Aorta (tissue), 5 donors: ENCODE measurements at regions not wholly inside any gene's neighbourhood (a gene's known extent, or its start where the extent isn't known, plus 50 kb on each side); places are given as distances from the start of the nearest gene placed in this dataset.

Experiments
- ATAC-seq: fragments of 200-7000 bp; cut with Tn5 transposase; one replicate; pipeline ENCODE4 v1.9.1; 2022; ENCODE audit warnings: moderate library complexity; ENCODE audit not compliant: low FRiP score
- DNase-seq, 2 donors: peaks; one replicate each; pipeline ENCODE4 v3.0.0-alpha.2; 2020
- H3K27ac ChIP-seq, 2 donors: one replicate each; pipeline ENCODE4 v1.5.1; 2013; ENCODE audit warnings: low read length in 2 of 2, mild to moderate bottlenecking in 2 of 2, moderate library complexity in 2 of 2, control low read depth in 1 of 2, inconsistent platforms in 1 of 2, low read depth in 1 of 2
- H3K27me3 ChIP-seq, 2 donors: one replicate each; pipeline ENCODE4 v1.6.1; 2013; ENCODE audit warnings: control low read depth in 1 of 2, low read length in 1 of 2, mild to moderate bottlenecking in 1 of 2, moderate library complexity in 1 of 2; ENCODE audit not compliant: insufficient read depth in 2 of 2, control insufficient read depth in 1 of 2
- H3K36me3 ChIP-seq, 2 donors: one replicate each; pipeline ENCODE4 v1.6.1; 2013; ENCODE audit warnings: control low read depth in 1 of 2, low read length in 1 of 2, mild to moderate bottlenecking in 1 of 2; ENCODE audit not compliant: insufficient read depth in 2 of 2, control insufficient read depth in 1 of 2
- H3K4me1 ChIP-seq, 2 donors: one replicate each; pipeline ENCODE4 v1.6.1; 2013; ENCODE audit warnings: low read length in 2 of 2, control low read depth in 1 of 2, mild to moderate bottlenecking in 1 of 2, moderate library complexity in 1 of 2; ENCODE audit not compliant: insufficient read depth in 2 of 2, control insufficient read depth in 1 of 2
- H3K4me3 ChIP-seq, 2 donors: one replicate each; pipeline ENCODE4 v1.5.1; 2013; ENCODE audit warnings: low read length in 2 of 2, control low read depth in 1 of 2, mild to moderate bottlenecking in 1 of 2
- H3K9me3 ChIP-seq: one replicate; pipeline ENCODE4 v1.6.1; 2013; ENCODE audit warnings: mild to moderate bottlenecking, low read length; ENCODE audit not compliant: control insufficient read depth
- WGBS, 2 donors: extraction: QIAGEN DNeasy Blood & Tissue Kit; methylation state at CpG; one replicate each; pipeline ENCODE4 v1.1.7; 2013; 5-methylcytosine and 5-hydroxymethylcytosine counted together
- intact Hi-C, 2 donors: fragments of 100-400 bp; cut with DNase I; formaldehyde crosslinking; loops; one replicate each; pipeline versions ENCODE4 v1.14.2 to v1.15.0; 2022
- donor health status: healthy with polysubstance abuse.
- donor health status: Bipolar disorder and iron deficiency.
- donor health status: DM: no; HTN: no; CAD: no.
- donor health status: DM: no; HTN: no; CAD: no.
- donor health status: DM: yes; HTN: yes; CAD: no.

DNA sequence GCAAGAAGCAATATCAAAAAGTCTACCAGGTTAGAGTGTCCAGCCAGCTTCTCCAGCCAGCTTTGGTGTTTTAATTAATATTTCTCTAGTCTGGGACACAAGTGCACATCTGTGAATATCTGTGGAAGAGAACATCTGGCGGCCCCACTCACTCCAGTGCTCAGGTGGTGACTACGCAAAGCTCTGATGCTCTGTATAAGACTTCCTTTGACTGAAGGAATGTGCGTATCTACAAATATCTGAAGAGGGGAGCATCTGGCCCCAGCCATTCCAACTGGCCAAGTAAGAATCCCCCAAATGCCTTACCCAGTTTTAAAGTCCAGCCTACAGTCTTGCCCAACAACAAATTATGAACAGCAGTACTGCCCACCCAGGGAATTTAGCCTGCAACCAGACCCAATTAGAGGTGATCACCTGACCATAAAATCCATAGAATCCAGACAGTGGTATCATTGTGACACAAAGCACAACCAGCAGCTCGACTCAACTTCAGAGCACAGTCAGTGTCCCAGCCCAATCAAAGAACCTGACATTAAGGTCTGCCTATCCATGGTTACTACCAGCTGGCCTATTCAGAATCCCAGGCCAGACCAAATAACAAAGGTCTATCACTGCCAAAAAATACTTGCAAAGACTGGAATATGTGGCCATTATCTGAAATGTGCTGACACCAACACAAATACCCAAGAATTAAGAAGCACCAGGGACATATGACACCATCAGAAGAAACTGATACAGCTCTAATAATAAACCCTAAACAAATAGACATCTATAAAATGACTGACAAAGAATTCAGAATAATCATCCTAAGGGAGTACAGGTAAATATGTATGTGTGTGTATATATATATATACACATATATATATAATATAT, 76.1 kb upstream of the MANEA start:
- H3K27me3 ChIP-seq = no peaks in the 10 kb centered on the region
- H3K27ac ChIP-seq = no peak overlapping the region
- peaks cover 5% of the 10 kb centered on the region for H3K9me3 ChIP-seq
- no peak for ATAC-seq
- intact Hi-C loops = no loop called here
- WGBS, 2 donors = 91 to 93% methylated on average over 4 of the region's 4 CpGs
- no peaks in the 10 kb centered on the region for H3K4me1 ChIP-seq
- no peaks in the 10 kb centered on the region for H3K36me3 ChIP-seq
- H3K4me3 ChIP-seq = no peak overlapping the region
- no peak for DNase-seq

GRCh38 chr6:95503568-95503967, 73.8 kb upstream of the MANEA start:
- Histone ChIP-seq H3K27ac (no peak overlapping the region), H3K27me3 (no peaks in the 10 kb centered on the region), H3K36me3 (no peaks in the 10 kb centered on the region), H3K9me3 (peaks cover 3% of the 10 kb centered on the region), H3K4me1 (no peaks in the 10 kb centered on the region), H3K4me3 (no peak overlapping the region)
- intact Hi-C loops = no loop called here
- DNase-seq (no peak), ATAC-seq (no peak)
- WGBS, 2 donors = 91 to 93% methylated on average over 1 of the region's 1 CpG

- intact Hi-C loops = no loop called here
Observed at GRCh38 chr6:95511404-95511803, 65.9 kb upstream of the MANEA start.

GRCh38 chr6:95515975-95516374, 61.4 kb upstream of the MANEA start:
- H3K27me3 ChIP-seq = no peaks in the 10 kb centered on the region
- WGBS, 2 donors = 68 to 69% methylated on average over 2 of the region's 2 CpGs
- H3K36me3 ChIP-seq = no peaks in the 10 kb centered on the region
- H3K27ac ChIP-seq = no peak overlapping the region
- no peaks in the 10 kb centered on the region for H3K9me3 ChIP-seq
- intact Hi-C loops = no loop called here
- DNase-seq (no peak), ATAC-seq (no peak)
- H3K4me1 ChIP-seq = no peaks in the 10 kb centered on the region
- no peak overlapping the region for H3K4me3 ChIP-seq

More at GRCh38 chr6:95511404-95511803, 65.9 kb upstream of the MANEA start:
- Histone ChIP-seq H3K27ac (no peak overlapping the region), H3K36me3 (no peaks in the 10 kb centered on the region), H3K4me1 (no peaks in the 10 kb centered on the region), H3K4me3 (no peak overlapping the region), H3K27me3 (no peaks in the 10 kb centered on the region), H3K9me3 (no peaks in the 10 kb centered on the region)
- no peak for DNase-seq
- WGBS, 2 donors = 17 to 25% methylated on average over 4 of the region's 4 CpGs
- no peak for ATAC-seq

DNA sequence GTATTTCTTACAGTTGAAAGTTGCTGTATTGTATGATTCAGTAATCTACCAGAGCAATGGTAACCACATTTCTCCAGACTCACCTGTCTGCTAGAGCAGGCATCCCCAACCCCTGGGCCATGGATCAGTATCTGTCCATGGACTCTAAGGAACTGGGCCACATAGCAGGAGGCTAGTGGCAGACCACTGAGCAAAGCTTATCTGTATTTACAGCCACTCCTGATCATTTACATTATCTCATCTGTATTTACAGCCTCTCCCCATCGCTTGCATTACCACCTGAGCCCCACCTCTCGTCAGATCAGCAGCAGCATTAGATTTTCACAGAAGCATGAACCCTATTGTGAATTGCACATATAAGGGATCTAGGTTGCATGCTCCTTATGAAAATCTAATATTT, 60.3 kb upstream of the MANEA start:
- Histone ChIP-seq H3K27ac (no peak overlapping the region), H3K36me3 (no peaks in the 10 kb centered on the region), H3K4me3 (no peak overlapping the region), H3K4me1 (no peaks in the 10 kb centered on the region), H3K9me3 (no peaks in the 10 kb centered on the region), H3K27me3 (no peaks in the 10 kb centered on the region)
- no peak for DNase-seq
- no peak for ATAC-seq
- intact Hi-C loops = no loop called here
- 71 to 76% methylated on average over 2 of the region's 2 CpGs for WGBS, 2 donors

DNA sequence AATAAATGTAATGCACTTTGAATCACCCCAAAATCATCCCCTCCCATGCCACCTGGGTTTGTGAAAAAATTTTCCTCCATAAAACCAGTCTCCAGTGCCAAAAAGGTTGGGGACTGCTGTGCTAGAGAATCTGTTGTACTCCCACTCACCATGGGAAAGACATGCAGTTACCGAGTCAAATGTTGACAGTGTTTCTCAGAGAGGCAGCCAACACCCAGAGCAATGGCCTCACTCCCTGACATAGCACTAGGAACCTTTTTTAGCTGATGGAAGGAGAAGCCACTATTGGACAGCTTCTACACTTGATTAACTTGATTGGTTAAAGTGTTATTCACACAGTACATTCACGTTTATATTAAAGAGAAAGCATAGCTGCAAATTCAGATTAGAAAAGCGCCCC, 59.8 kb upstream of the MANEA start:
- 60 to 61% methylated on average over 3 of the region's 3 CpGs for WGBS, 2 donors
- no peaks in the 10 kb centered on the region for H3K4me1 ChIP-seq
- intact Hi-C loops = no loop called here
- no peak overlapping the region for H3K4me3 ChIP-seq
- H3K27ac ChIP-seq = no peak overlapping the region
- H3K27me3 ChIP-seq = no peaks in the 10 kb centered on the region
- ATAC-seq (no peak), DNase-seq (no peak)
- H3K9me3 ChIP-seq = no peaks in the 10 kb centered on the region
- H3K36me3 ChIP-seq = no peaks in the 10 kb centered on the region

DNA sequence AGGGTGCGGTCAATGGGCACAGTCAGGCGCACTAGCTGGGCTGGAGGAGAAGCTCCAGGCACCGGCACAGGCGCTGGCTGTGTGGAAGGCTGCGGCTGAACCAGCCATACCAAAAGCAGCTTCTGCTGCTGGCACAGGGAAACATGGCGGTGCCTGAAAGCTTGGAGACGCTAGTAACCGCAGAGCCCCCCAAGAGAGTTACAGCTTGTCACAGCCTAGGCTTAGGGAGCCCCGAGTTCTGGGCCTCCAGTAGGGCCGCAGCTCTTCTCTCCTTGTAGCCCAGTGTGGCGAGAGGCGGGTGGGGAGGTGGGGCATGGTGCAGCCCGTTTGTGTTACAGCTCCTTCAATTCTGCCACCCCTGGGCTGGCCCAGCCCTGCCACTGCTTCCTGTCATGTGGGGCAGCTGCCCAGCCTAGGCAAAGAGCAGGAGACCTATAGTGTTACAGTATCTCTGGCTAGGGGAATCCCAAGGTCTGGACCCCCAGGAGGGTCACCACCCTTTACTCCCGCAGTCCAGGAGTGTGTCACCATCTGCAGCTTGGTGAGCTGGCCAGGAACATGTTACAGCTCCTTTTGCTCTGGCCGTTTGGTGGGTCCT, 58.6 kb upstream of the MANEA start:
- Histone ChIP-seq H3K4me3 (no peak overlapping the region), H3K9me3 (no peaks in the 10 kb centered on the region), H3K27ac (no peak overlapping the region), H3K27me3 (no peaks in the 10 kb centered on the region), H3K36me3 (no peaks in the 10 kb centered on the region), H3K4me1 (no peaks in the 10 kb centered on the region)
- 90 to 92% methylated on average over 15 of the region's 15 CpGs for WGBS, 2 donors
- DNase-seq (peak in 1 of 2 donors; percentile 24), ATAC-seq (peak; percentile 52)
- intact Hi-C loops = no loop called here

GRCh38 chr6:95519228-95520037, 57.9 kb upstream of the MANEA start:
- Histone ChIP-seq H3K27ac (no peak overlapping the region), H3K4me3 (no peak overlapping the region), H3K36me3 (no peaks in the 10 kb centered on the region), H3K9me3 (no peaks in the 10 kb centered on the region), H3K4me1 (no peaks in the 10 kb centered on the region), H3K27me3 (no peaks in the 10 kb centered on the region)
- intact Hi-C loops = no loop called here
- DNase-seq (no peak), ATAC-seq (no peak)
- WGBS, 2 donors = 93 to 94% methylated on average over 28 of the region's 28 CpGs
